Esophagus muscularis mucosa (tissue), 3 donors: ENCODE measurements at regions not wholly inside any gene's neighbourhood (a gene's known extent, or its start where the extent isn't known, plus 50 kb on each side); places are given as distances from the start of the nearest gene placed in this dataset.
"Not testable (repeated sequence)": the region's sequence is repeated elsewhere in the genome, so short reads cannot be mapped to it uniquely, and the experiment has no call there.

Source experiments
- POLR2A ChIP-seq: fragments of 450-650 bp; IDR thresholded peaks from one replicate; pipeline ENCODE4 v1.6.1; 2017; ENCODE audit warnings: antibody characterized with exemption, moderate library complexity, mild to moderate bottlenecking, low read depth
- POLR2AphosphoS5 ChIP-seq, 2 donors: sonication (generic); formaldehyde crosslinking; IDR thresholded peaks; one replicate each; pipeline ENCODE4 v1.6.1; 2017; ENCODE audit warnings: antibody characterized with exemption in 2 of 2
- TF ChIP-seq, protein P1 (sequence below), 3 experiments: fragments of 200-600 bp in 2 of 3; fragments of 450-650 bp in 1 of 3; sonication (generic) in 2 of 3; IDR thresholded peaks; one replicate each; pipeline ENCODE4 v1.5.1; 2017 to 2019; ENCODE audit warnings: antibody characterized with exemption in 3 of 3, mild to moderate bottlenecking in 2 of 3, moderate library complexity in 1 of 3

DNA sequence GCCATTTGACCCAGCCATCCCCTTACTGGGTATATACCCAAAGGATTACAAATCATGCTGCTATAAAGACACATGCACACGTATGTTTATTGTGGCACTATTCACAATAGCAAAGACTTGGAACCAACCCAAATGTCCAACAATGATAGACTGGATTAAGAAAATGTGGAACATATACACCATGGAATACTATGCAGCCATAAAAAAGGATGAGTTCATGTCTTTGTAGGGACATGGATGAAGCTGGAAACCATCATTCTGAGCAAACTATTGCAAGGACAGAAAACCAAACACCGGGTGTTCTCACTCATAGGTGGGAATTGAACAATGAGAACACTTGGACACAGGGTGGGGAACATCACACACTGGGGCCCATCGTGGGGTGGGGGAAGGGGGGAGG, 172.5 kb upstream of the POGK start:
- TF ChIP-seq, protein P1, sequence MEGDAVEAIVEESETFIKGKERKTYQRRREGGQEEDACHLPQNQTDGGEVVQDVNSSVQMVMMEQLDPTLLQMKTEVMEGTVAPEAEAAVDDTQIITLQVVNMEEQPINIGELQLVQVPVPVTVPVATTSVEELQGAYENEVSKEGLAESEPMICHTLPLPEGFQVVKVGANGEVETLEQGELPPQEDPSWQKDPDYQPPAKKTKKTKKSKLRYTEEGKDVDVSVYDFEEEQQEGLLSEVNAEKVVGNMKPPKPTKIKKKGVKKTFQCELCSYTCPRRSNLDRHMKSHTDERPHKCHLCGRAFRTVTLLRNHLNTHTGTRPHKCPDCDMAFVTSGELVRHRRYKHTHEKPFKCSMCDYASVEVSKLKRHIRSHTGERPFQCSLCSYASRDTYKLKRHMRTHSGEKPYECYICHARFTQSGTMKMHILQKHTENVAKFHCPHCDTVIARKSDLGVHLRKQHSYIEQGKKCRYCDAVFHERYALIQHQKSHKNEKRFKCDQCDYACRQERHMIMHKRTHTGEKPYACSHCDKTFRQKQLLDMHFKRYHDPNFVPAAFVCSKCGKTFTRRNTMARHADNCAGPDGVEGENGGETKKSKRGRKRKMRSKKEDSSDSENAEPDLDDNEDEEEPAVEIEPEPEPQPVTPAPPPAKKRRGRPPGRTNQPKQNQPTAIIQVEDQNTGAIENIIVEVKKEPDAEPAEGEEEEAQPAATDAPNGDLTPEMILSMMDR (IDR thresholded peaks at IDR 0.05), result not testable (repeated sequence)
- TF ChIP-seq POLR2A; POLR2AphosphoS5 (IDR thresholded peaks at IDR 0.05): not testable (repeated sequence)
